ENCODE measurements at regions not wholly inside any gene's neighbourhood (a gene's known extent, or its start where the extent isn't known, plus 50 kb on each side); places are given as distances from the start of the nearest gene placed in this dataset.

DNA sequence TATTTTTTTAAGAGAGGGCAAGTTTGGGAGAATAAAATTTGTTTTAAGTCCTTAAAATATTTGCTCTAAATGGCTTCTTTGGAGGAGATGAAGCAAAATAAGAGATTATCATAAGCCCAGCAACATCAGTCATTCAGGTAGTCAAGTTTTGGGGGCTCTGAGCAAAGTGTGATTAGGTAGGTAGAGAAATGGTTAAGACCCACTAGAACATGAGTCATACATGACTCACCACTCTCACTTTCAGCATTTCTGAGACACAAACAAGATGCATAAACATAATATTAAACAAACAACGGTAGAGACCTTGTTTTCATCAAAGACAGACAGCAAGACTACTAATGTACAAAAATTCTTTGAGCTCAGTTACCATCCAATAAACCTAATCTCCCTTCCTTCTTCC is 272.2 kb downstream of the LMO4 start:
- TF ChIP-seq CTCF (conservative IDR thresholded peaks at IDR 0.05) (no peak), ZFX (IDR thresholded peaks at IDR 0.05) (no peak)

Data from C4-2B (cell line).